HCT116 (cell line): ENCODE measurements at regions not wholly inside any gene's neighbourhood (a gene's known extent, or its start where the extent isn't known, plus 50 kb on each side); places are given as distances from the start of the nearest gene placed in this dataset.

ENCODE experiments used
- ATAC-seq: fragments of 200-7000 bp; cut with Tn5 transposase; 2 replicates; pipeline ENCODE4 v1.9.1; 2020; ENCODE audit warnings: mild to moderate bottlenecking, moderate library complexity
- BruUV-seq: library from RNA; stranded (reverse); fragments of 400-500 nt; replicated peaks from 2 replicates; lab custom pipeline; 2021; lab: Mats Ljungman, UMichigan
- CTCF ChIA-PET: fragments of 300-600 bp; sonication (Branson Sonifier 250); formaldehyde crosslinking; loops from one replicate; lab custom pipeline; 2021; ENCODE audit warnings: antibody characterized with exemption; lab: Charles Lee
- POLR2A ChIA-PET: fragments of 300-600, 350-600 bp; sonication (Branson Sonifier 250); formaldehyde crosslinking; loops from one replicate; lab custom pipeline; 2021; ENCODE audit warnings: antibody characterized with exemption; lab: Charles Lee
- RAD21 ChIA-PET, 2 experiments: fragments of 300-600 bp; sonication (Branson Sonifier 250); formaldehyde crosslinking; loops; one replicate each; lab custom pipeline; 2023; ENCODE audit warnings: low total read pairs in 2 of 2; ENCODE audit not compliant: uncharacterized antibody in 2 of 2, unreplicated experiment in 2 of 2, low non-redundant PET in 1 of 2; lab: Charles Lee
- DNase-seq: peaks from one replicate; pipeline ENCODE4 v3.0.0-alpha.2; 2010; ENCODE audit warnings: low read depth, low spot score
- H2AFZ ChIP-seq: fragments of 200-600 bp; shearing (Covaris generic), sonication (generic); 2 replicates; pipeline ENCODE4 v1.6.1; 2017; ENCODE audit warnings: low read depth, mixed run types, mixed read lengths, antibody characterized with exemption, low read length; ENCODE audit not compliant: poor library complexity, severe bottlenecking
- H3K27ac ChIP-seq: 2 replicates; pipeline ENCODE4 v1.5.1; 2012; ENCODE audit warnings: low read depth, low read length
- H3K27me3 ChIP-seq: fragments of 200-600 bp; sonication (generic); 2 replicates; pipeline ENCODE4 v1.6.1; 2016; ENCODE audit warnings: mixed run types, low read length, mixed read lengths; ENCODE audit not compliant: insufficient read depth
- H3K36me3 ChIP-seq, 2 experiments: fragments of 200-500 bp in 1 of 2; fragments of 200-600 bp in 1 of 2; sonication (Bioruptor generic) in 1 of 2; sonication (generic) in 1 of 2; 2 replicates each; pipeline versions ENCODE4 v1.5.1 to v1.6.1; 2014 to 2016; ENCODE audit warnings: low read length in 2 of 2, inconsistent platforms in 1 of 2, mixed read lengths in 1 of 2, mixed run types in 1 of 2; ENCODE audit not compliant: insufficient read depth in 2 of 2, control insufficient read depth in 1 of 2
- H3K4me1 ChIP-seq, 2 experiments: fragments of 200-600 bp in 1 of 2; sonication (generic) in 1 of 2; 2 replicates each; pipeline versions ENCODE4 v1.5.1 to v1.6.1; 2012 to 2017; ENCODE audit warnings: low read length in 2 of 2, inconsistent platforms in 1 of 2, mild to moderate bottlenecking in 1 of 2, mixed read lengths in 1 of 2, mixed run types in 1 of 2, moderate library complexity in 1 of 2; ENCODE audit not compliant: insufficient read depth in 2 of 2, control insufficient read depth in 1 of 2
- H3K4me2 ChIP-seq: fragments of 200-600 bp; sonication (generic); 2 replicates; pipeline ENCODE4 v1.6.1; 2017; ENCODE audit warnings: mixed run types, low read length, mixed read lengths
- H3K4me3 ChIP-seq, 2 experiments: fragments of 200-600 bp in 1 of 2; sonication (generic) in 1 of 2; replicated peaks in 1 of 2; 2 replicates each; pipeline ENCODE4 v1.5.1; 2011 to 2016; ENCODE audit warnings: low read length in 2 of 2, control low read depth in 1 of 2, low read depth in 1 of 2, mild to moderate bottlenecking in 1 of 2, mixed read lengths in 1 of 2, mixed run types in 1 of 2
- H3K79me2 ChIP-seq: fragments of 200-600 bp; sonication (generic); 2 replicates; pipeline ENCODE4 v1.6.1; 2017; ENCODE audit warnings: mild to moderate bottlenecking, mixed run types, low read length, moderate library complexity, mixed read lengths; ENCODE audit not compliant: insufficient read depth
- H3K9ac ChIP-seq: fragments of 200-600 bp; sonication (generic); 2 replicates; pipeline ENCODE4 v1.6.1; 2016; ENCODE audit warnings: low read length, mixed read lengths
- H3K9me2 ChIP-seq: fragments of 200-600 bp; sonication (generic), shearing (Covaris generic); 2 replicates; pipeline ENCODE4 v1.6.1; 2017; ENCODE audit warnings: mixed run types, mild to moderate bottlenecking, moderate library complexity; ENCODE audit not compliant: insufficient read depth
- H3K9me3 ChIP-seq, 2 experiments: fragments of 200-500 bp in 1 of 2; fragments of 200-600 bp in 1 of 2; sonication (Bioruptor generic) in 1 of 2; sonication (generic) in 1 of 2; 2 replicates each; pipeline ENCODE4 v1.6.1; 2014 to 2017; ENCODE audit warnings: low read length in 2 of 2, mixed read lengths in 2 of 2, inconsistent platforms in 1 of 2, low read depth in 1 of 2, mild to moderate bottlenecking in 1 of 2, mixed run types in 1 of 2, moderate library complexity in 1 of 2; ENCODE audit not compliant: control insufficient read depth in 1 of 2, insufficient read depth in 1 of 2
- H4K20me1 ChIP-seq: fragments of 200-600 bp; sonication (generic), shearing (Covaris generic); 2 replicates; pipeline ENCODE4 v1.6.1; 2017; ENCODE audit warnings: mixed run types, mild to moderate bottlenecking, moderate library complexity; ENCODE audit not compliant: insufficient read depth
- CBX3 ChIP-seq: IDR thresholded peaks from 2 replicates; pipeline ENCODE4 v1.6.1; 2012; ENCODE audit warnings: low read depth
- CEBPB ChIP-seq: IDR thresholded peaks from 2 replicates; pipeline ENCODE4 v1.6.1; 2012; ENCODE audit warnings: low read depth
- EGR1 ChIP-seq: IDR thresholded peaks from 2 replicates; pipeline ENCODE4 v1.6.1; 2012; ENCODE audit warnings: low read depth
- ELF1 ChIP-seq: IDR thresholded peaks from 2 replicates; pipeline ENCODE4 v1.6.1; 2012; ENCODE audit warnings: low read depth, borderline replicate concordance
- FOSL1 ChIP-seq: IDR thresholded peaks from 2 replicates; pipeline ENCODE4 v1.6.1; 2012; ENCODE audit warnings: low read depth
- JUND ChIP-seq: IDR thresholded peaks from 2 replicates; pipeline ENCODE4 v1.6.1; 2012
- POLR2AphosphoS5 ChIP-seq: IDR thresholded peaks from 2 replicates; pipeline ENCODE4 v1.6.1; 2011; ENCODE audit warnings: mild to moderate bottlenecking, low read depth, low read length, moderate library complexity
- RAD21 ChIP-seq: IDR thresholded peaks from 2 replicates; pipeline ENCODE4 v1.6.1; 2012; ENCODE audit warnings: low read depth, mild to moderate bottlenecking
- SIN3A ChIP-seq: IDR thresholded peaks from 2 replicates; pipeline ENCODE4 v1.6.1; 2012; ENCODE audit warnings: low read depth
- SRF ChIP-seq: IDR thresholded peaks from 2 replicates; pipeline ENCODE4 v1.6.1; 2012; ENCODE audit warnings: low read depth
- TCF7L2 ChIP-seq: IDR thresholded peaks from 2 replicates; pipeline ENCODE4 v1.7.0; 2011; ENCODE audit warnings: borderline replicate concordance, inconsistent platforms; ENCODE audit not compliant: insufficient read depth, insufficient read length; ENCODE audit errors: extremely low read depth
- ZFX ChIP-seq: fragments of 450-650 bp; IDR thresholded peaks from 2 replicates; pipeline ENCODE4 v1.6.1; 2017
- ZNF274 ChIP-seq: fragments of 200-500 bp; sonication (Bioruptor generic); IDR thresholded peaks from 2 replicates; pipeline ENCODE4 v1.6.1; 2014; ENCODE audit warnings: mild to moderate bottlenecking, low read depth, low read length, inconsistent platforms
- intact Hi-C: fragments of 100-400 bp; cut with micrococcal nuclease; formaldehyde crosslinking; loops from 2 replicates; pipeline ENCODE4 v1.10.0; 2022
- TF ChIP-seq, protein P1 (sequence below): IDR thresholded peaks from 2 replicates; pipeline ENCODE4 v1.6.1; 2011; ENCODE audit warnings: mild to moderate bottlenecking, low read length, moderate library complexity; ENCODE audit not compliant: insufficient replicate concordance; ENCODE audit errors: extremely low read depth
- TF ChIP-seq, protein P2 (sequence below): IDR thresholded peaks from 2 replicates; pipeline ENCODE4 v1.6.1; 2012
- TF ChIP-seq, protein P3 (sequence below): IDR thresholded peaks from 2 replicates; pipeline ENCODE4 v1.6.1; 2012

DNA sequence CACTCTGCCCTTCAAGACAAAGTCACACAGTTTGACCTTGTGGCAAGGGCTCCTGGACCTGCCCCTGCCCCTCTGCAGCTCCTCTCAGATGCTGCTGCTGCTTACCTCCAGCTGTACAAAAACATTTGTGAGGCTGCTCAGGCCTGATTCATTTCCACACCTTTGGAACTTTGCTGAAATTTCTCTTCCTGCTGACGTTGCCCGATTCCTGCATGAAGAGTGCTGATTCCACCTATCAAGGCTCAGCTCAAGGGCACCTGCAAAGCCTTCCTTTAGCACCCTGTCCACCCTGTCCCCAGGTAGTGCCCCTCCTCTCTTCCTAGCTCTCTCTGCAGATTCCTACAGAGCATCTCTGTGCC is 738.3 kb upstream of the HS6ST1 start:
- TF ChIP-seq TCF7L2 (no peak), CEBPB (no peak), FOSL1 (no peak), SRF (no peak), POLR2AphosphoS5 (no peak), ELF1 (no peak), SIN3A (no peak), CBX3 (no peak), EGR1 (no peak), RAD21 (no peak), ZNF274 (no peak), ZFX (no peak), JUND (no peak)
- TF ChIP-seq, protein P1, sequence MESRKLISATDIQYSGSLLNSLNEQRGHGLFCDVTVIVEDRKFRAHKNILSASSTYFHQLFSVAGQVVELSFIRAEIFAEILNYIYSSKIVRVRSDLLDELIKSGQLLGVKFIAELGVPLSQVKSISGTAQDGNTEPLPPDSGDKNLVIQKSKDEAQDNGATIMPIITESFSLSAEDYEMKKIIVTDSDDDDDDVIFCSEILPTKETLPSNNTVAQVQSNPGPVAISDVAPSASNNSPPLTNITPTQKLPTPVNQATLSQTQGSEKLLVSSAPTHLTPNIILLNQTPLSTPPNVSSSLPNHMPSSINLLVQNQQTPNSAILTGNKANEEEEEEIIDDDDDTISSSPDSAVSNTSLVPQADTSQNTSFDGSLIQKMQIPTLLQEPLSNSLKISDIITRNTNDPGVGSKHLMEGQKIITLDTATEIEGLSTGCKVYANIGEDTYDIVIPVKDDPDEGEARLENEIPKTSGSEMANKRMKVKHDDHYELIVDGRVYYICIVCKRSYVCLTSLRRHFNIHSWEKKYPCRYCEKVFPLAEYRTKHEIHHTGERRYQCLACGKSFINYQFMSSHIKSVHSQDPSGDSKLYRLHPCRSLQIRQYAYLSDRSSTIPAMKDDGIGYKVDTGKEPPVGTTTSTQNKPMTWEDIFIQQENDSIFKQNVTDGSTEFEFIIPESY: no peak
- TF ChIP-seq, protein P2, sequence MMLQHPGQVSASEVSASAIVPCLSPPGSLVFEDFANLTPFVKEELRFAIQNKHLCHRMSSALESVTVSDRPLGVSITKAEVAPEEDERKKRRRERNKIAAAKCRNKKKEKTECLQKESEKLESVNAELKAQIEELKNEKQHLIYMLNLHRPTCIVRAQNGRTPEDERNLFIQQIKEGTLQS: no peak
- TF ChIP-seq, protein P3, sequence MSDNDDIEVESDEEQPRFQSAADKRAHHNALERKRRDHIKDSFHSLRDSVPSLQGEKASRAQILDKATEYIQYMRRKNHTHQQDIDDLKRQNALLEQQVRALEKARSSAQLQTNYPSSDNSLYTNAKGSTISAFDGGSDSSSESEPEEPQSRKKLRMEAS: no peak
- ChIA-PET CTCF (no interaction called here), RAD21 (no interaction called here), POLR2A (no interaction called here)
- no peak for DNase-seq
- Histone ChIP-seq H3K79me2 (no peaks in the 10 kb centered on the region), H3K4me3 (no peak overlapping the region), H4K20me1 (no peaks in the 10 kb centered on the region), H3K9ac (no peak overlapping the region), H3K27me3 (0 out of 2 replicates have a peak, but pooled peaks cover 2% of the 10 kb centered on the region), H3K4me2 (no peak overlapping the region), H3K4me1 (no peaks in the 10 kb centered on the region), H2AFZ (no peak overlapping the region), H3K36me3 (no peaks in the 10 kb centered on the region), H3K9me2 (no peaks in the 10 kb centered on the region), H3K9me3 (no peaks in the 10 kb centered on the region), H3K27ac (no peak overlapping the region)
- no TSS peak for BruUV-seq
- no peak for ATAC-seq
- intact Hi-C loops: no loop called here
